Astrocyte of the spinal cord (primary cell): ENCODE measurements at regions not wholly inside any gene's neighbourhood (a gene's known extent, or its start where the extent isn't known, plus 50 kb on each side); places are given as distances from the start of the nearest gene placed in this dataset.

Experiments used
- DNase-seq: peaks from one replicate; pipeline ENCODE4 v3.0.0; 2011; ENCODE audit warnings: low read depth, low spot score
- H3K4me3 ChIP-seq: 2 replicates; pipeline ENCODE4 v1.5.1; 2011; ENCODE audit warnings: low read depth, mild to moderate bottlenecking, low read length, moderate library complexity
- in situ Hi-C: cut with HindIII; loops from 2 replicates; pipeline ENCODE4 v1.10.0; 2017; ENCODE audit warnings: low sequenced_read_pairs
- TF ChIP-seq, protein P1 (sequence below): IDR thresholded peaks from 2 replicates; pipeline ENCODE4 v1.5.1; 2012; ENCODE audit warnings: low read depth, mild to moderate bottlenecking, low read length, inconsistent platforms

DNA sequence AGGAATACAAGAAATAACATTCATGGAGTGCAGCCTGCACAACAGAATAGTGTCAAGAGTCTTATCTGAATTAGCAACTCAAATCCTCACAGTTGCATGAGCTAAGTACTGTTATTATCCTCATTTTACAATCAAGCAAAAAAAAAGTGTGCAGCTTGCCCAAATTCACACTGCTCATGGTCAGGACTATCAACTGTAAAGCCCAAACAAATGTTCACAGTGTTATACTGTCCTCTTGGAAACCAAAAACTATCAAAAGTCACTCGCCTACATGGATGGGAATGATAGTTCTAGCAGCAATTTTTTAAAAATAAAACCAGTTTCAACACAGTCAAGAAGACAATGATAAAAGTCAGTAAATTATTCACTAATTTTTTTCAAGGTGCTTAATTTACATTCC lies 114.6 kb upstream of the HSF2 start:
- in situ Hi-C loops, result no loop called here
- H3K4me3 ChIP-seq, result no peak overlapping the region
- TF ChIP-seq, protein P1, sequence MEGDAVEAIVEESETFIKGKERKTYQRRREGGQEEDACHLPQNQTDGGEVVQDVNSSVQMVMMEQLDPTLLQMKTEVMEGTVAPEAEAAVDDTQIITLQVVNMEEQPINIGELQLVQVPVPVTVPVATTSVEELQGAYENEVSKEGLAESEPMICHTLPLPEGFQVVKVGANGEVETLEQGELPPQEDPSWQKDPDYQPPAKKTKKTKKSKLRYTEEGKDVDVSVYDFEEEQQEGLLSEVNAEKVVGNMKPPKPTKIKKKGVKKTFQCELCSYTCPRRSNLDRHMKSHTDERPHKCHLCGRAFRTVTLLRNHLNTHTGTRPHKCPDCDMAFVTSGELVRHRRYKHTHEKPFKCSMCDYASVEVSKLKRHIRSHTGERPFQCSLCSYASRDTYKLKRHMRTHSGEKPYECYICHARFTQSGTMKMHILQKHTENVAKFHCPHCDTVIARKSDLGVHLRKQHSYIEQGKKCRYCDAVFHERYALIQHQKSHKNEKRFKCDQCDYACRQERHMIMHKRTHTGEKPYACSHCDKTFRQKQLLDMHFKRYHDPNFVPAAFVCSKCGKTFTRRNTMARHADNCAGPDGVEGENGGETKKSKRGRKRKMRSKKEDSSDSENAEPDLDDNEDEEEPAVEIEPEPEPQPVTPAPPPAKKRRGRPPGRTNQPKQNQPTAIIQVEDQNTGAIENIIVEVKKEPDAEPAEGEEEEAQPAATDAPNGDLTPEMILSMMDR, result no peak
- DNase-seq, result no peak

- DNase-seq, result no peak
- TF ChIP-seq, protein P1, result no peak
- in situ Hi-C loops, result no loop called here
- H3K4me3 ChIP-seq, result no peak overlapping the region
Measured at GRCh38 chr6:122285292-122285913, 114.0 kb upstream of the HSF2 start.

- TF ChIP-seq, protein P1, result no peak
- DNase-seq, result no peak
- H3K4me3 ChIP-seq, result no peak overlapping the region
- in situ Hi-C loops, result no loop called here
Measured at GRCh38 chr6:122286512-122286911, 112.9 kb upstream of the HSF2 start.

- TF ChIP-seq, protein P1, result peak; percentile 36
- peak; percentile 46 for DNase-seq
- no peak overlapping the region for H3K4me3 ChIP-seq
- in situ Hi-C loops, result no loop called here
Measured at GRCh38 chr6:122289762-122290539, 109.5 kb upstream of the HSF2 start.

GRCh38 chr6:122297010-122297409 lies 102.4 kb upstream of the HSF2 start:
- in situ Hi-C loops, result no loop called here
- no peak overlapping the region for H3K4me3 ChIP-seq
- DNase-seq, result no peak
- TF ChIP-seq, protein P1, result no peak

DNA sequence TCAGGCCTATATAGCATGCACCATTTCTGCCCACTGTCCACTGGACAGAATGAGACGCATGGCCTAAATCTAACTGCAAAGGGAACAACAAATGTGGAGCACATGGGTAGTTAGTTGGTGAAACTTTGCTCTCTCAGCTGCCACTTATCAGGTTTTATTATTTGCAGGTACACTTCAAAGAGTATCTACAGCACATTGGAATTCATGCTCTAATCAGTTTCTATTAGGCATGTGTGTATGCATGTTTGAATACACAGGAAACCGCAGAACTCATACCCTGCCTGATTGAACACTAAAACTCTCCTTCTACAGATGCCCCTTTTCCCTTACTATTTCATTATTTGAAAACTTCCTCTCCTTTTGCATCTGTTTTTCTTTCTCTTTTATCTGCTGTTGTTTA lies 97.4 kb upstream of the HSF2 start:
- no peak overlapping the region for H3K4me3 ChIP-seq
- DNase-seq, result no peak
- in situ Hi-C loops, result no loop called here
- TF ChIP-seq, protein P1, result no peak
